ENCODE measurements at regions not wholly inside any gene's neighbourhood (a gene's known extent, or its start where the extent isn't known, plus 50 kb on each side); places are given as distances from the start of the nearest gene placed in this dataset.

- ATAC-seq = no peak
- no peak for DNase-seq
- intact Hi-C loops (cut with DNase I, micrococcal nuclease) = no loop called here
Measured at GRCh38 chr9:99690573-99690972, 131.1 kb upstream of the NR4A3 start.

GRCh38 chr9:99693888-99694287 is 127.8 kb upstream of the NR4A3 start:
- no peak for ATAC-seq
- no peak for DNase-seq
- intact Hi-C loops (cut with DNase I, micrococcal nuclease) = no loop called here

GRCh38 chr9:99694393-99694792 is 127.3 kb upstream of the NR4A3 start:
- intact Hi-C loops (cut with DNase I, micrococcal nuclease) = no loop called here

GRCh38 chr9:99699396-99699795 is 122.3 kb upstream of the NR4A3 start:
- DNase-seq = no peak
- intact Hi-C loops (cut with DNase I, micrococcal nuclease) = no loop called here
- ATAC-seq = no peak

More at GRCh38 chr9:99694393-99694792, 127.3 kb upstream of the NR4A3 start:
- ATAC-seq (no peak), DNase-seq (no peak)

GRCh38 chr9:99712214-99712613 is 109.5 kb upstream of the NR4A3 start:
- DNase-seq = no peak
- no peak for ATAC-seq
- intact Hi-C loops (cut with DNase I, micrococcal nuclease) = no loop called here

- no peak for DNase-seq
Measured at GRCh38 chr9:99713838-99714306, 107.8 kb upstream of the NR4A3 start.

GRCh38 chr9:99718631-99719030 is 103.1 kb upstream of the NR4A3 start:
- DNase-seq = no peak
- intact Hi-C loops (cut with DNase I, micrococcal nuclease) = no loop called here
- ATAC-seq = no peak

More at GRCh38 chr9:99713838-99714306, 107.8 kb upstream of the NR4A3 start:
- intact Hi-C loops (cut with DNase I, micrococcal nuclease) = no loop called here
- ATAC-seq = no peak

- DNase-seq (no peak), ATAC-seq (no peak)
- intact Hi-C loops (cut with DNase I, micrococcal nuclease) = no loop called here
Measured at GRCh38 chr9:99720455-99721050, 101.1 kb upstream of the NR4A3 start.

- DNase-seq (no peak), ATAC-seq (no peak)
- intact Hi-C loops (cut with DNase I, micrococcal nuclease) = no loop called here
Measured at GRCh38 chr9:99721898-99722297, 99.8 kb upstream of the NR4A3 start.

- no peak for DNase-seq
- no peak for ATAC-seq
- intact Hi-C loops (cut with DNase I, micrococcal nuclease) = no loop called here
Measured at GRCh38 chr9:99722877-99723276, 98.8 kb upstream of the NR4A3 start.

- no peak for ATAC-seq
Measured at GRCh38 chr9:99724640-99725039, 97.0 kb upstream of the NR4A3 start.

GRCh38 chr9:99725852-99726251 is 95.8 kb upstream of the NR4A3 start:
- DNase-seq = no peak
- intact Hi-C loops (cut with DNase I, micrococcal nuclease) = no loop called here
- no peak for ATAC-seq

More at GRCh38 chr9:99724640-99725039, 97.0 kb upstream of the NR4A3 start:
- intact Hi-C loops (cut with DNase I, micrococcal nuclease) = no loop called here
- DNase-seq = no peak

GRCh38 chr9:99726758-99727157 is 94.9 kb upstream of the NR4A3 start:
- ATAC-seq (no peak), DNase-seq (no peak)
- intact Hi-C loops (cut with DNase I, micrococcal nuclease) = no loop called here

GRCh38 chr9:99730062-99730461 is 91.6 kb upstream of the NR4A3 start:
- no peak for ATAC-seq
- intact Hi-C loops (cut with DNase I, micrococcal nuclease) = no loop called here

GRCh38 chr9:99731950-99732349 is 89.7 kb upstream of the NR4A3 start:
- DNase-seq (no peak), ATAC-seq (no peak)
- intact Hi-C loops (cut with DNase I, micrococcal nuclease) = no loop called here

More at GRCh38 chr9:99730062-99730461, 91.6 kb upstream of the NR4A3 start:
- DNase-seq = no peak

- DNase-seq = no peak
- ATAC-seq = no peak
- intact Hi-C loops (cut with DNase I, micrococcal nuclease) = no loop called here
Measured at GRCh38 chr9:99732715-99733114, 89.0 kb upstream of the NR4A3 start.

- DNase-seq (no peak), ATAC-seq (no peak)
- intact Hi-C loops (cut with DNase I, micrococcal nuclease) = no loop called here
Measured at GRCh38 chr9:99735041-99735440, 86.6 kb upstream of the NR4A3 start.

GRCh38 chr9:99736291-99736690 is 85.4 kb upstream of the NR4A3 start:
- ATAC-seq = no peak
- intact Hi-C loops (cut with DNase I, micrococcal nuclease) = no loop called here
- DNase-seq = no peak

GRCh38 chr9:99737649-99738048 is 84.0 kb upstream of the NR4A3 start:
- DNase-seq = no peak
- intact Hi-C loops (cut with DNase I, micrococcal nuclease) = no loop called here
- no peak for ATAC-seq

- ATAC-seq (no peak), DNase-seq (no peak)
Measured at GRCh38 chr9:99743006-99743405, 78.7 kb upstream of the NR4A3 start.

GRCh38 chr9:99743455-99743854 is 78.2 kb upstream of the NR4A3 start:
- DNase-seq = no peak
- intact Hi-C loops (cut with DNase I, micrococcal nuclease) = no loop called here
- ATAC-seq = no peak

More at GRCh38 chr9:99743006-99743405, 78.7 kb upstream of the NR4A3 start:
- intact Hi-C loops (cut with DNase I, micrococcal nuclease) = no loop called here

Data from left colon (tissue), 2 donors.